Retinal pigment epithelial cell (primary cell): ENCODE measurements at regions not wholly inside any gene's neighbourhood (a gene's known extent, or its start where the extent isn't known, plus 50 kb on each side); places are given as distances from the start of the nearest gene placed in this dataset.
"Not testable (repeated sequence)": the region's sequence is repeated elsewhere in the genome, so short reads cannot be mapped to it uniquely, and the experiment has no call there.

Experiments used
- DNase-seq: peaks from one replicate; pipeline ENCODE4 v3.0.0-alpha.2; 2010; ENCODE audit warnings: low read depth
- H3K4me3 ChIP-seq: 2 replicates; pipeline ENCODE4 v1.5.1; 2011; ENCODE audit warnings: mild to moderate bottlenecking, low read length, control low read depth, moderate library complexity
- CTCF ChIP-seq: conservative IDR thresholded peaks from 2 replicates; pipeline ENCODE4 v1.5.1; 2011; ENCODE audit warnings: low read depth, low read length, control low read depth, inconsistent platforms

GRCh38 chr4:82275431-82276331 lies 98.1 kb downstream of the HNRNPD start:
- H3K4me3 ChIP-seq = no peak overlapping the region
- TF ChIP-seq CTCF = no peak
- no peak for DNase-seq

GRCh38 chr4:82274700-82275099 lies 99.1 kb downstream of the HNRNPD start:
- H3K4me3 ChIP-seq, DNase-seq: not testable (repeated sequence)

GRCh38 chr4:82272523-82272922 lies 101.3 kb downstream of the HNRNPD start:
- not testable (repeated sequence) for DNase-seq, H3K4me3 ChIP-seq

- DNase-seq, H3K4me3 ChIP-seq: not testable (repeated sequence)
Observed at GRCh38 chr4:82271915-82272480, 101.8 kb downstream of the HNRNPD start.

GRCh38 chr4:82268826-82269193 lies 105.0 kb downstream of the HNRNPD start:
- no peak for TF ChIP-seq CTCF
- DNase-seq = no peak
- no peak overlapping the region for H3K4me3 ChIP-seq

GRCh38 chr4:82268050-82268825 lies 105.6 kb downstream of the HNRNPD start:
- no peak for DNase-seq
- H3K4me3 ChIP-seq = no peak overlapping the region
- peak; percentile 92 for TF ChIP-seq CTCF

GRCh38 chr4:82267506-82267905 lies 106.3 kb downstream of the HNRNPD start:
- no peak for TF ChIP-seq CTCF
- H3K4me3 ChIP-seq = no peak overlapping the region
- DNase-seq = no peak

GRCh38 chr4:82266345-82266744 lies 107.4 kb downstream of the HNRNPD start:
- no peak overlapping the region for H3K4me3 ChIP-seq
- no peak for TF ChIP-seq CTCF
- no peak for DNase-seq
